Stomach smooth muscle (tissue), 2 donors: ENCODE measurements at regions not wholly inside any gene's neighbourhood (a gene's known extent, or its start where the extent isn't known, plus 50 kb on each side); places are given as distances from the start of the nearest gene placed in this dataset.
A peak's percentile ranks its signal among the peaks of the same experiment; 100 is the strongest.

ENCODE experiments used
- H3K27ac ChIP-seq: one replicate; pipeline ENCODE4 v1.7.0; 2013; ENCODE audit warnings: mild to moderate bottlenecking, low read length, inconsistent platforms
- H3K27me3 ChIP-seq, 2 donors: one replicate each; pipeline ENCODE4 v1.7.0; 2013; ENCODE audit warnings: low read length in 2 of 2; ENCODE audit not compliant: insufficient read depth in 2 of 2, control insufficient read depth in 1 of 2
- H3K36me3 ChIP-seq, 2 donors: one replicate each; pipeline ENCODE4 v1.7.0; 2013; ENCODE audit warnings: low read length in 2 of 2; ENCODE audit not compliant: control insufficient read depth in 2 of 2, insufficient read depth in 2 of 2
- H3K4me1 ChIP-seq: one replicate; pipeline ENCODE4 v1.7.0; 2013; ENCODE audit warnings: low read length; ENCODE audit not compliant: control insufficient read depth, insufficient read depth
- H3K4me3 ChIP-seq, 2 donors: one replicate each; pipeline ENCODE4 v1.7.0; 2013; ENCODE audit warnings: low read length in 2 of 2
- H3K9ac ChIP-seq, 2 donors: one replicate each; pipeline ENCODE4 v1.7.0; 2013; ENCODE audit warnings: low read length in 2 of 2, mild to moderate bottlenecking in 1 of 2
- H3K9me3 ChIP-seq, 2 donors: one replicate each; pipeline ENCODE4 v1.7.0; 2013; ENCODE audit warnings: low read length in 2 of 2; ENCODE audit not compliant: control insufficient read depth in 2 of 2
- donor health status: healthy.
- donor health status: Pancreatic carcinoma.

DNA sequence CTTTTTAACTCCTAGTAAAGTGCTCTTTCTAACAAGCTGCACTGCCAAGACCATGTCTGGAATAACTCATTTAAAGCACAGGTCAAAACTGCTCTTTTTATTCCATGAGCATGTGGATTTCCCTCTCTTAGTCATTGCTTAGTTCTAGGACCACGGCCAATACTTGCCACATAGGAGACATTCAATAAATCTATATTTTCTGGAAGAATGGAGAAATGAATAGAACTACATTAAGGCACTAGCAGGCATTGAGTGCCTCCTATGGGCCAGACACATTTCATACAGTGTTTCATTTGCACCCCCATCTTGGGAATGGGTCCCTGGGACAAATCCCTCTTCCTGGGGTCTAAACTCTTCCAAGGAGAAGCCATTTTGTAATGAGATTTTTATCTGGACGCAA, 552.8 kb upstream of the CITED2 start:
- no peak overlapping the region for H3K27ac ChIP-seq
- no peak overlapping the region for H3K9ac ChIP-seq
- H3K9me3 ChIP-seq = no peaks in the 10 kb centered on the region
- H3K4me1 ChIP-seq = peaks cover 5% of the 10 kb centered on the region
- H3K36me3 ChIP-seq = no peaks in the 10 kb centered on the region
- H3K4me3 ChIP-seq = no peak overlapping the region
- H3K27me3 ChIP-seq = no peaks in the 10 kb centered on the region

DNA sequence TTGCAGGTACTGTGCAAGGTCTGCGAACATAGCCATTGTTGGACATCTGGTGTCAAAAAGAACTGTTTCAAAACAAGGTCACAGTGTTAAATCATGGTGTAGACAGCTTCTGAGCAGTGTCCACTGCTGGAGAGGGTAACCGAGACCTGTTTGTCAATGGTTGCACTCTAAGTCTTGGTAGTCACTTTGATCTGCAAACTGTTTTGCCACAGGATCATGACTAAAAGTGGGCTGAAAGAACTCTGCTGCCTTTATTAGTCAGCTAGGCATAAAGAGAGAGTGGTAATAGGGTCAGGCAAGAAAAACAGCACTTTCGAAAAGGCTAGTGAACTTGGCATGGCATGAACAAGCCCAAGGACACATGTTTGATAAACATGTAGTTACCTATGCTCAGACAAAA, 552.3 kb upstream of the CITED2 start:
- H3K27me3 ChIP-seq = no peaks in the 10 kb centered on the region
- no peak overlapping the region for H3K27ac ChIP-seq
- H3K4me3 ChIP-seq = no peak overlapping the region
- H3K9me3 ChIP-seq = no peaks in the 10 kb centered on the region
- peaks cover 5% of the 10 kb centered on the region for H3K4me1 ChIP-seq
- no peak overlapping the region for H3K9ac ChIP-seq
- H3K36me3 ChIP-seq = no peaks in the 10 kb centered on the region

DNA sequence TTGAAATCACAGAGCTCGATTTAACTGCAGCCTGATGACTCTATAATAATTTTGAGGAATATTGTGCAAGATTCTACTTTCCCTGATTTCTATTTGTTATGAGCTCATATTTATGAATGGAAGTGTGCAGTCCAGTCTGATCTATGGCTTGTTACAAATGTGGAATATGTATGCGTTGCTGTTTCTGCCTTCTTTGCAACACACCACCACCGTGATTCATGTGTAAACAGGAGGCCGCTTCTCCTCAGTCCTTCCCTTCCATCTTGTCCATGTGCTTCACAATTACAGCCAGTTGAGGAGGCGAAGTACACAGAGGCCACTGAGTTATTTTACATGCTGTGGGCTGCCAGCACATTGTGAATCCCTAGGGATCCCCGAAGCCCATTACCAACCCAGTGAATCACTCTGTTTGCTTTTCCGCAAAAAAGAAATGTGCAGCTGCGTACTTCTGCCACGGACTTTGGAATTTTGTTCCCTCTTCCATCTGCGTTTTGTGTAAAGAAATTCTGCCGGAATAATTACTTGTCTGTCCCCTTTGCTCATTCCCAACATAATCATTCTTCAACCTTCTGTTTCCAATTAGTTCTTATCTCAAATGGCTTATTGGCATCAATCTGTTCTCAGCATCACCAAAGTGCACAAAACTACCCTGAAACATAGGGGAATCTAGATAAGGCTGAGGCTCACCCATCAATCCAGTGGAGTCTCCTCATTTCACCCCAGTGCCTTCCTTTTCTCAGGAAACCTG, 551.6 kb upstream of the CITED2 start:
- H3K27ac ChIP-seq = no peak overlapping the region
- no peaks in the 10 kb centered on the region for H3K36me3 ChIP-seq
- no peaks in the 10 kb centered on the region for H3K9me3 ChIP-seq
- no peak overlapping the region for H3K4me3 ChIP-seq
- H3K9ac ChIP-seq = no peak overlapping the region
- H3K4me1 ChIP-seq = peaks cover 5% of the 10 kb centered on the region
- no peaks in the 10 kb centered on the region for H3K27me3 ChIP-seq

DNA sequence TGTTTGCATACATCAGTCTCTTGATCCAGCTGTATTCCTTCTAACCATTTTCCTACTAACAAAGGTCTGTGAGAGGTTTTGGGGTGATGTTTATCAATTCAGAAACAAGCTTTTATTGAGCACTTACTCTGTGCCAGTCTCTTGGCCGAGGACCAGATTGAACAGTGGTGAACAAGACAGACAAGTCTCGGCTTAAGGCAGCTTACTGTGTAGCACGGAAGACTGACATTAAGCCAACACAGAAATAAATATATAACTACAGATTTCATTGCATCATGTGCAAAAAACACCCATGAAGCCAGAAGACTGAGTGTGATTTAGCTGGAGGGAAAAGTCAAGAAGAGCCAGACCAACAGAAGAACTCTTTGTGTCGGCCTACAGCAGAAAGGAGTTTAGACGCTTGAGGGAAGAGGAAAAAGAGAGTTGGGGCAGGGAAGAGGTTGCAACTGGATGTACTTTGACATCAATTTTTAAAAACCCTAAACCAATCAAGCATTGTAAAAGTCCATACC, 549.6 kb upstream of the CITED2 start:
- Histone ChIP-seq H3K9me3 (no peaks in the 10 kb centered on the region), H3K9ac (no peak overlapping the region), H3K36me3 (no peaks in the 10 kb centered on the region), H3K27me3 (no peaks in the 10 kb centered on the region), H3K4me3 (no peak overlapping the region), H3K27ac (no peak overlapping the region), H3K4me1 (peaks cover 5% of the 10 kb centered on the region)

DNA sequence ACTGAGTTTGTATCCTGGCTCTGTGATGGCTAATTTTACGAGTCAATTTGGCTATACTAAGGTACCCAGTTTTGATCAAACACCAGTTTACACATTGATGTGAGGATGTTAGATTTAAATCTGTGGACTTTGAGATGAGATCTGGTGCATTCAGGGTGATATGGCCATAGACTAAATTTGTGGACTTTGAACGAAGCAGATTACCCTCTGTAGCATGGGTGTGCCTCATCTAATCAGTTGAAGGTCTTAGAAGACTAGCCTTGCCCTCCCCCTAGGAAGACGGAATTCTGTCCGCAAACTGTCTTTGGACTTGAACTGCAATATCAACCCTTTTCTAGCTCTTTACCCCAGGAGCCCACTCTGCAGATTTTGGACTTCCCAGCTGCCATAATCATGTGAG, 547.8 kb upstream of the CITED2 start:
- peaks cover 4% of the 10 kb centered on the region for H3K4me1 ChIP-seq
- no peaks in the 10 kb centered on the region for H3K9me3 ChIP-seq
- H3K27ac ChIP-seq = no peak overlapping the region
- no peak overlapping the region for H3K9ac ChIP-seq
- H3K27me3 ChIP-seq = no peaks in the 10 kb centered on the region
- H3K36me3 ChIP-seq = no peaks in the 10 kb centered on the region
- no peak overlapping the region for H3K4me3 ChIP-seq

DNA sequence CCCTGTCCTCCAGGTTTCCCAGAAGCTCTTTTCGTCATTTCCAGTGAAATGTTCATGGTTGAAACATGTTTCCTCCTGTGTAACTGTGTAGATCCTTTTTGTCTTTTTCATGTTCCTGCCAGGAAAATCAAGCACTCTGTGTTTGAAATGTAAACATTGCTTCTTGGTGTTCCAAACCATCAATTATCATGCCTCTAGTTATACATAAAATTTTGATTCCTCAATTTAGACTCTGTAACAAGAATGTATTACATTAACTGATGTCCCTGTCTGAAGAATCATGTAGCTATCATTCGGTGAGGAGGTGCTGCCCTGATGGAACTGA, 546.3 kb upstream of the CITED2 start:
- no peak overlapping the region for H3K27ac ChIP-seq
- H3K4me3 ChIP-seq = no peak overlapping the region
- H3K4me1 ChIP-seq = no peaks in the 10 kb centered on the region
- H3K9ac ChIP-seq = no peak overlapping the region
- no peaks in the 10 kb centered on the region for H3K36me3 ChIP-seq
- H3K27me3 ChIP-seq = no peaks in the 10 kb centered on the region
- H3K9me3 ChIP-seq = no peaks in the 10 kb centered on the region

DNA sequence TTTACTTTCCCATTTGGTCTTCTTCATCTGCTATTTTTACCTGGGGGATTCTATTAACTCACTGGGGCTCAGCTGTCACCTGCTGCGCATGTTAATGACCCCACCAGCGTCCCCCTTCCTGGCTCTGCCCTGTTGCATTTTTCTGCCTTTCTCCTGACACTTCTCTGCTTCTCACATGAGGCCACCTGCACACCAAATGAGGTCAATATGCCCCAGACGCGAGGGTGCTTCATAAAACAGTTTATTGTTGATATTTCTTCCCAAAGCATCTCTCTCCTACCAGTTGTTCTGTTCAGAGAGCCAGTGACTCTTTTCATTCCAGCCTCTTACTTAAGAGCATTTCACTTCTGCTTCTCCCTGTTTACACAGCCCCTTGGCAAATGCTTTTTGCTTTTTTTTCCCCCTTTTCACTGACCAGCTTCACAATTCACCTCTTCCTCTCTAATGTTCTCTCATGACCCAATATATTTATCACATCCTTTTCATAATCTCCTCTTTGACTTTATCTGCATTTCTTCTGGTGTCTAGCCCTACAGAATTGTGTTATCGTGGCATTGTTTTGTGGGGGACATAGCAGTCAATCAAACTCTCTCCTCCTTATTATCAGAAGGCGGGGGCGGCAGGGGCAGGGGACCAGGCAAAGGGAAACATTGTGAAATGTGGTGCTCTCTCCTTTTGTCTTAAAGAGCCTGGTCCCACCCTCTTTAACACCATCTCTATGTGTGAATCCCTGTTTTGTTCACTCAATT, 545.8 kb upstream of the CITED2 start:
- Histone ChIP-seq H3K9ac (no peak overlapping the region), H3K36me3 (no peaks in the 10 kb centered on the region), H3K9me3 (no peaks in the 10 kb centered on the region), H3K4me3 (no peak overlapping the region), H3K27me3 (no peaks in the 10 kb centered on the region), H3K4me1 (no peaks in the 10 kb centered on the region), H3K27ac (no peak overlapping the region)

DNA sequence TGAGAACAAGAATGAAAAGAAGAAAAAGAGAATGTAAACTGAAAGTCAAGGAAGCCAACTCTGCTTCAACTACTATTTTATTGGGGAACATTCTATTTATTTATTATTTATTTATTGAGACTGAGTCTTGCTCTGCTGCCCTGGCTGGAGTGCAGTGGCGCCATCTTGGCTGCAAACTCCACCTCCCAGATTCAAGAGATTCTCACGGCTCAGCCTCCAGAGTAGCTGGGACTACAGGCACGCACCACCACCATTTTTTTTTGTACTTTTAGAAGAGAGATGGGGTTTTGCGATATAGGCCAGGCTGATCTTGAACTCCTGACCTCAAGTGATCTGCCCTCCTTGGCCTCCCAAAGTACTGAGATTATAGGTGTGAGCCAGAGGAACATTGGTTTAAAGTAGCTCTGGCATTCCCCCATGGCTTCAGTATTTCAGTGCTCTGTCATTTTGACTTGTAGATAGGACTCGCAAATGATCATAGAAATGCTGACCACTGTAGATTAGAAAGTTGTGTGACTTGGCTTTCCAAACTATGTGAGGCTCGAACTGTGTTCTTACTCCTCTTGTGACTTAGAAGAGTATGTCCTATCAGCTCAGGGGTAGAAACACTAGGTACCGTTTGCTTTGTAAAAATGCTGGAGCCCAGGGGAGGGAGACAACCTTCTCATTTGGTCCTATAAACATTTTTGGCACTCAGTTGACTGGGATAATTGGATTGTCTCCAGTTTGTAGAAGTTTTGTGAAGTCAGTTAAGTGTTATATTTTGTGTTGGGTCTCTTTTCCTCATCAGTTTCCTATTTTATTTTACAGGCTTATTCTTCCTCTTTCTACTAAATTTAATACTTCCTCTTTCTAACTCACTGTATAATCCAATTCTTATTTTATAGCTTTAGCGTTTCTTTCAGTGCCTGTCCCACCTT, 544.9 kb upstream of the CITED2 start:
- no peaks in the 10 kb centered on the region for H3K9me3 ChIP-seq
- H3K4me3 ChIP-seq = no peak overlapping the region
- no peaks in the 10 kb centered on the region for H3K4me1 ChIP-seq
- no peak overlapping the region for H3K9ac ChIP-seq
- H3K27ac ChIP-seq = no peak overlapping the region
- no peaks in the 10 kb centered on the region for H3K27me3 ChIP-seq
- no peaks in the 10 kb centered on the region for H3K36me3 ChIP-seq

DNA sequence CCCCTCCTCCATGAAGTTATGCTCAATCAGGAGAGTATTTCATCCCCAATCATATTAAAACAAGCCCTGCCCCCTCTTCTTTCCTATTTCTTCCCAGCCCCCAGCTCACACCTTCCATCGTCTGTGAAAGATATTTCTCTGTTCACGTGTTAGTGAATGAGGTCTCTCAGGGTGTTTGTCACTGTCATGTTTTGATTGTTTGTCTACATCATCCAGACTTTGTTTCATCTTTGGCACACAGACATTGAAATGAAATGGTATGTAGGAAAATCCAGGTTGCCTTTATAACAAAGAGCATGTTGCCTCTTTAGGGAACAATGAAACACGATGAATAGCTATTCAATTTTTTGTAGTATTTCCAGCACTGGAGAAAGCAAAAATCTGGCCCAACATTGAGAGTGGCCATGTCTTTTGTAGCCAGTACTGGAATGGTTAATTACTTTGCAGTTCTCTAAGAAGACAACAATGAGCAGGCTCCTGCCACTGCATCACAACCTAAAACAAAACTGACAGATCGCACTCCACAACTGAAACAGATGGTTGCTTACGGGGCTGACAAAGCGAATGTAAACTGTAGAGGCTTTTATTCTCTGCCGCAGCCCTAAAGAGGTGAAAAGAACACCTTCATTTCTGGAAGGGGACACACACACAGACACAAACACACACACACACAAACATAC, 543.6 kb upstream of the CITED2 start:
- H3K9ac ChIP-seq = peak overlapping the region in 1 of 2 donors; percentile 44
- peak overlapping the region; percentile 48 to 49 for H3K4me3 ChIP-seq
- no peaks in the 10 kb centered on the region for H3K36me3 ChIP-seq
- H3K27me3 ChIP-seq = no peaks in the 10 kb centered on the region
- H3K27ac ChIP-seq = no peak overlapping the region
- H3K4me1 ChIP-seq = no peaks in the 10 kb centered on the region
- no peaks in the 10 kb centered on the region for H3K9me3 ChIP-seq

DNA sequence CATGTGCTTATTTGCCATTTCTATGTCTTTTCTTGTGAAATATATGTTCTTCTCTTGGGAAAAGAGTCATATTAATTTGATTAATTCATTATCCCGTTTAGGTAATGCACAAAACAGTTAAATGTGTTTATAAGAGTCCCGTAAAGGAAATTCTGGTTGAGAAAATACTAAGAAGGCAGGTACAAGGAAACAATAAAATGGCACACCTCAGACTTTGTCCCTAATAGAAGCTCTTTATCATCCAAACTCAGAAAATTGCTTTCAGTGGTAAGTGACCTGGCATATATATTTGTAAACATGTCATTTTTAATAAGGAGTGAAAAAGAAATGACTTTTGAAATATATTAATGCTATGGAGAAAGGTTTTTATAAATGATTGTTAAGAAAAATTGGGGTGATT, 540.5 kb upstream of the CITED2 start:
- H3K27ac ChIP-seq = no peak overlapping the region
- H3K27me3 ChIP-seq = no peaks in the 10 kb centered on the region
- H3K36me3 ChIP-seq = no peaks in the 10 kb centered on the region
- no peaks in the 10 kb centered on the region for H3K4me1 ChIP-seq
- no peak overlapping the region for H3K4me3 ChIP-seq
- no peaks in the 10 kb centered on the region for H3K9me3 ChIP-seq
- H3K9ac ChIP-seq = no peak overlapping the region
